ENCODE measurements at regions not wholly inside any gene's neighbourhood (a gene's known extent, or its start where the extent isn't known, plus 50 kb on each side); places are given as distances from the start of the nearest gene placed in this dataset.
"Not testable (repeated sequence)": the region's sequence is repeated elsewhere in the genome, so short reads cannot be mapped to it uniquely, and the experiment has no call there.

DNA sequence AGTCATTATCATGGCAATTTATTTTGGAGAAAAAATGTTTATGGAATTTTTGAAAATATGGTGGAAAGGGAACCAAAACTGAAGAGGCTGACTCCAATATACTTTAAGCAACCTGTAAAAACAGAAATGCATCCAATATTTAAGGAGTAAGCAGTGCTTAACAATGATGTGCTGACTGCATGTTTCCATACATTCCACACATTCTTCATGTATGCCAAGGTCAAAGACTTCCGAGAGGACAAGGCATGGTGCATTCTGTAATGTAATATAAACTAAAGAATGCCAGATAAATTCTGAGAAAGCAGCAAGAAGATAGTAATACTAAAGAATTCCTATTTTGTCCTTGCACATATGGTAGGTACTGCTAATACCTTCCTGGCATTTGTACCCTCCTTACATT lies 2015.9 kb upstream of the CDH9 start:
- no peak for DNase-seq (ENCODE audit: low read depth in 3 of 3, low spot score in 2 of 3)

DNA sequence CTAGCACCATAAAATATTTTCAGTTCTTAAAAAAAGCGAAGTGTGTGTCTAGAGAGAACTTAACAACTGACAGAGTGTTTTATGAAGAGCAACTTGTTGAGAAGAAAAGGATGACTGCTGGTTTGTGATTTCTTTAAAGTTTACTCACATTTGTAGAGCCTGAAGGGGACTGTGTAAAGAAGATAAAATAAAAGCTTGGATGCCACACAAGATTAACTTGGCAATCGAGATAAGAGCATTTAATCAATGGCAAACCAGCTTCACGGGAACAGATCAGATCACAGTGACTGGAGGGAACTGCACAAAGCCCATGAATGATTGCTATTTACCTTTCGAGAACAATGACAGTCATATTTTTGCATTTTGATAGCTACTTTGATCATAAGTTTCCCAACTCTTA lies 2013.1 kb upstream of the CDH9 start:
- no peak for DNase-seq (ENCODE audit: low read depth in 3 of 3, low spot score in 2 of 3)

DNA sequence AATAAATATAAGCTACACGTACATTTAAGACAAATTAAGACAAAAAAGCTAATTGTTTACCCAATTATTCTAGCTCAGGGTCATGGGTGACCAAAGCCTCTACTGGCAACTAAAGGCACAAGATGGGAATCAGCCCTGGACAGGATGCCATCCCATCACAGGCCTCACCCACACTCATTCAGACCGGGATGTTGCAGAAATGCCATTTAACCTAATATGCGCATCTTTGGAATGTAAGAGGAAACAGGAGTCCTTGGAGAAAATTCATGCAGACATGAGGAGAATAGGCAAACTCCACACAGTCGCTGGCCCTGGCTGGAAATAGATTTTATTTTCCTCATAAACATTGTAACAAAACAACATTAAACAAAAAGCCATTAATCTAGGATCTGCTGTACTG lies 2003.8 kb upstream of the CDH9 start:
- no peak for DNase-seq (ENCODE audit: low read depth in 3 of 3, low spot score in 2 of 3)

DNA sequence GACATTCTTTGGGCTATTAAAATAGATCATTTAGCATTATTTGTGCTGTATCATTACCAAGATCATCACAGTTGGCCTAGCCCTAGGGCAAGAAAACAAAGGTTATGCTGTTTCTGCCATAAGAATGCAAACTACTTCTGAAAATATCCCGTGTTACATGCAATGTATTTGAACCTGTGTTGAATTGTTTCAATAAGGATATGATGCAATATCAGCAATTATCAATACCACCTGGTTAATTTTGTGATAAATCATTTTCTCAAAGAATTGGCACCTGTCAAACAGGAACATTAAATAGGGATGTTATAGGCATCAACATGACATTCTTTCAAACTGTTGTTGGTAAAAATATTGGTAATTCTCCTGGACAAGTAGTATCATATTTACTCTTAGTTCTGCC lies 2002.0 kb upstream of the CDH9 start:
- no peak for DNase-seq (ENCODE audit: low read depth in 3 of 3, low spot score in 2 of 3)

DNA sequence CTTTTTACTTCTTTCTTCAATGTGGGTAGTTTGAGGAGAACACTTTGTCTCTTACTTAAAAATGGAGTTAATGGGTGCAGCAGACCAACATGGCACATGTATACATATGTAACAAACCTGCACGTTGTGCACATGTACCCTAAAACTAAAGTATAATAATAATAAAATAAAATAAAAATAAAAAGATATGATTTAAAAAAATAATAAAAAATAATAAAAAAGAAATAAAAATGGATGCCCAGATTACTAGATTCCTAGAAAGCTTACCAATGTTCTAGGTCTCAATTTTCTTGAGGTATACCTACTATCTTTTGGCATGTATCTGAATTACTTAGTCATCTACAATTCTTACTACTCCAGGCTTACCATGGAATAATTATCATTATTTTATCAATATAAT lies 2001.6 kb upstream of the CDH9 start:
- no peak for DNase-seq (ENCODE audit: low read depth in 3 of 3, low spot score in 2 of 3)

DNA sequence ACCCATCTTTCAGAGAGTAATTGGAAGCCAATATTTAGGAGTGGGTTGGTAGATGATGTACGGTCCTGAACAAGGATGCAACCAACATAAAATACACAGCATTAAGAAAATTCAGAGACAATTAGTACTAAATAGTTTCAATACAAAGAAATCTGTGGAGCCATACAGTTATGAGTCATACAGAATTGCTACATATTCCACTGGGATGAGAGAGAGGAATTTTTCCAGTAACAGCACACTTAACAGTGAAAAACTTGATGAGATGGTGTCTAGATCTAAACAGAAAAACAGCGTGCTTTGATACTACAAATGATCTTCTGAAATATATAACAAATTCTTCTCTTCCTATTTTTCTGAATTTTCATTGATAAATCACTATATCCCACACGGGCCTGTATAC lies 1999.3 kb upstream of the CDH9 start:
- DNase-seq (ENCODE audit: low read depth in 3 of 3, low spot score in 2 of 3): no peak

DNA sequence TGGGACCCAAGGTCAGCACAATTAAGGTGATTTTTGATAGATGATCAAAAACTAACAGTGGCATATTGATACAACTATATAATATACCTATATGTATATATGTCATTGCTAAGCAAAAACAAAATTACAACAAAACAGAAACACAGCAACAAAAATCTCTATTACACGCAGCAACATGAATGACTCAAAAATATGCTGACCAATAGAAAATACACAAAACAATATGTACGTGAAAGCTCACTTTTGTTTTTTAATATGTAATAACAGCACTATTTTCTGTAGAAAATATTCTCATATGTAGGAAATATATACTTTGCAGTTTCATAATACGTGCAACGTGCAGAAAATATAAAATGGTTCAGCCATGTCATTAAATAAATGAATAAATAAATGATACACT lies 1985.7 kb upstream of the CDH9 start:
- no peak for DNase-seq (ENCODE audit: low read depth in 3 of 3, low spot score in 2 of 3)

DNA sequence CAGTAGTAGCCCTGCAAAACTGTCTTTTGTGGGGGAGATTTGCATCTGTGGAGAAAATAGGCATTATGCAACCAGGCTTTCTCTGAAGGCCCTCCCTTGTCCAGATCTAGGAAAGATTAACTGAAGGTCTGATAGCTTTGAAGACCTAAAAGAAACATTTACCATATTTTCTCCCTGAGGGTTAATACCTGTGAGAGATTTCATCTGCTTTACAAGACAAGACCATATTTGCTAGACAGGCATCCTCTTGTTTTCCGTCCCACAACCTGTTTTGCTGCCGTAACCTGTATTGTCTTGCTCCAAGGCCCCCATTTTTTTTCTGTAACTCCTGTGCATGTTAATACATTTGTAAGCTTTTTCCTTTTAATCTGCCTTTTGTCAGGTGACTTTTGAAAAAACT lies 1985.2 kb upstream of the CDH9 start:
- DNase-seq (ENCODE audit: low read depth in 3 of 3, low spot score in 2 of 3): no peak

DNA sequence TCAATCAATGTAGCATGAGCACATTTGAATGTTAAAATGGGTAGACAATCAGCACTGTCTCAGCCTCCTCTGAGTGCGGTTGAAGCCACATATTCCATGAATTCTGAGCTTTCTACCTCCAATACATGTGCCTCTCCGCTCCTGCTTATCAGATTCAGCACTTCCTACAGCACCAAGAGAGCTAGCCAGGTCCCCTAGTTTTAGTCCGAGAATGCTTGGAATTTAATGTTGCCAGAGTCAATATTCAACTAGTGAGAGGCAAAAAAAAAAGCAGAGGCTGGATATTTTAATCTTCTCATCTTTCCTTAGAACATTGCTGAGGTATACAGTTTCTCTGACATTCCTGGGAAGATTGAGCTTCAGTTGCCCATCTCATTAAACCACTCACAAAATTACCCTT lies 1979.1 kb upstream of the CDH9 start:
- no peak for DNase-seq (ENCODE audit: low read depth in 3 of 3, low spot score in 2 of 3)

DNA sequence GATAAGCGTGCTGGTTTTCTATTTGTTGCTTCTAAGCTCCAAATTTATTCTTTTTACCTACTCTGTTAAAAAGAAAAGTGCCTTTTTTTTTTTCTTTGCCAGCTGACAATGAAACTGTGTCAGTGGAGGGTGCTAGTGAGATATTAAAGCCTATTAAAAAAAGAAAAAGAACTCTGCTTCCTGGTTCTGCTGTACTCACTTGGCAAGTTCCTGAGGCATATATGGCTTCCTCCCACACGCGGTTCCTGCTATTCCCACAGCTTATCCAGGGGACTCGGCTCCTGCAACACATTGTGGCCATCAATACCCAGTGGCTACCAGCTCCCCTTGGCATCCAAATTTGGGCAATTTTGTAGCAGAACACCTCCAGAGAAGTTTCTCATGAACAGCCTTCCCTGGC lies 1977.7 kb upstream of the CDH9 start:
- no peak for DNase-seq (ENCODE audit: low read depth in 3 of 3, low spot score in 2 of 3)

DNA sequence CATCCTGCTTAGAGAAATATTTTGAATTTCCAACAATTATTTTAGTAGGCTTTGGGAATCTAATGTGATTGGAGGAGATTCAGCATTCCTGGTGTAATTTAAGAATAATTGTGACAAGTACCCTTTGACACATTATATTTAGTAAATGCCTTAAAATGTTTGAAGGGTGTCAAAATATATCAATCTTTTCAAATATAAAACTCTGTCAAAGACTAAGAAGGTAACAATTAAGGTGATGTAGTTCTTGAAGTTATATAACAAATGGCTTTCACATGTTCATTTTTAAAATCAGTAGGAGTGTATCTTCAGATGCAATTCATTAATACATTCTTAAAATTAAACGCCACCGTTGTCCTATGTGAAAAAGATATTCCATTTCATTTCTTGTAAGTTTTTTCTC lies 1977.1 kb upstream of the CDH9 start:
- no peak for DNase-seq (ENCODE audit: low read depth in 3 of 3, low spot score in 2 of 3)

DNA sequence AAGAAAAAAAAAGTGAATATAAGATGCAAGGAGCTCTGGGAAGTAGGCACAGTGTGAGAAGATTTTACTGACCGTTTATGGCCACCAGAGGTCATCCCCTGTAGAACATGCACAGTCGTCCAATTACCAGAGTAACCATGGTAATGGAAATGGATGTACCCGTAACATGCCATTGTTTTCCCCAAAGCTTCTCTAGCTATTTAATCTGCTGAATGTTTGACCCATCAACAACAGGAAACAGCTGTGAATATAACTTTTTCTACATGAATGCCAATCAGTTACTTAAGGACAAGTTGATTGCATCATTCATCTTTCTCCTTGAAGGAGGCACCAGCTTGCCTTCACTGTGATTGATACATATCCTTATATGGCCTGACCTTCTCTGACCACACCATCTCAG lies 1967.0 kb upstream of the CDH9 start:
- DNase-seq (ENCODE audit: low read depth in 3 of 3, low spot score in 2 of 3): no peak

DNA sequence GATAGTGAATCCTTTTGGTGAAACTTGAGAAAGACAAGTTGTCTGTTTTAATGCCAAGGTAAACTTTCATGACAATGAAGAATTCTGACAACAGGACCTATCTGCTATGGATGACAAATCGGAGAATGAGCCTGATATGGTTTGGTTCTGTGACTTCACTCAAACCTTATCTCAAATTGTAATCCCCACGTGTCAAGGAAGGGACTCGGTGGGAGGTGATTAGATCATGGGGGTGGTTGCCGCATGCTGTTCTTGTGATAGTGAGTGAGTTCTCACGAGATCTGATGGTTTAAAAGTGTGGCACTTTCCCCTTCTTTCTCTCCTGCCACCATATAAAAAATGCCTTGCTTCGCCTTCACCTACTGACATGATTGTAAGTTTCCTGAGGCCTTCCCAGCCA lies 1964.1 kb upstream of the CDH9 start:
- no peak for DNase-seq (ENCODE audit: low read depth in 3 of 3, low spot score in 2 of 3)

DNA sequence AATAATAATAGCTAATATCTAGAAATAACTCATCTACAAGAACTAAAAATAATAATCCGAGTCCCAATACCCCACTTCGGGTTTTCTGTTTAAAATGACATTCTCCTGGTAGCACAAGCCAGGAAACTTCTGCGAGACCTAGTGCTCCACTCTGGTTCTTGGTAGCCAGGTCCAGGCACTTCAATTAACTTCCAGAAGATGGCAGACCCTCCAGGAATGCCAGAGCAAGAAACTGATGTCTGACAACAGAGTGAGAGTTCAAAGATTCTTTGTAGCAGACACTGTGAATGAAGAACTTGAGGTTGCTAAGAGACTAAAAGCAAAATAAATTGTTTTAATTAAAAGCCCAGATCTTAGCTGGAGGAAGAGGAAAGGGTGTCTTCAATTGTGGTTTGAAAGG lies 1963.3 kb upstream of the CDH9 start:
- no peak for DNase-seq (ENCODE audit: low read depth in 3 of 3, low spot score in 2 of 3)

DNA sequence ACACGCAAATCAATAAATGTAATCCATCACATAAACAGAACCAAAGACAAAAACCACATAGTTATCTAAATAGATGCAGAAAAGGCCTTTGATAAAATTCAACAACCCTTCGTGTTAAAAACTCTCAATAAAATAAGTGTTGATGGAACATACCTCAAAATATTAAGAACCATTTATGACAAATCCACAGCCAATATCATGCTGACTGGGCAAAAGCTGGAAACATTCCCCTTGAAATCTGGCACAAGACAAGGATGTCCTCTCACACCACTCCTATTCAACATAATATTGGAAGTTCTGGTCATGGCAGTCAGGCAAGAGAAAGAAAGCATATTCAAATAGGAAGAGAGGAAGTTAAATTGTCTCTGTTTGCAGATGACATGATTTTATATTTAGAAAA lies 1946.3 kb upstream of the CDH9 start:
- DNase-seq (ENCODE audit: low read depth in 3 of 3, low spot score in 2 of 3): no peak

DNA sequence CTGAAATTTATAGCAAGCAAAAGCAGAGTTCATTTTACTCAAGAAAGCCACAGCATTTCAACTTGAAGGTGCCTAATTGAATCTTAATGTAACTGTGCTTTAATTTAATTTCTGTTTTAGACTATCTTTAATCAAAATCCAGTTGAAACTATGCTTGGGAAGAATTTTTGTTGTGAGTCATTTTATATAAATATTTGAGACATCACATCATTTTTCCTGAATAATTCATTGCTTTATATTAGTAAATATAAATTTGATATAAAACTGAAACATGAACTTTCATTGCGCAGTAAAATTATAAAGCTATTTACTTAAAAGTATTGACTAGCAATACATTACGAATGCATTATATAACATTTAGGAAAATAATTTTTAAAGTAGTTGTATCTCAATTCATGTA lies 1937.1 kb upstream of the CDH9 start:
- DNase-seq (ENCODE audit: low read depth in 3 of 3, low spot score in 2 of 3): no peak

DNA sequence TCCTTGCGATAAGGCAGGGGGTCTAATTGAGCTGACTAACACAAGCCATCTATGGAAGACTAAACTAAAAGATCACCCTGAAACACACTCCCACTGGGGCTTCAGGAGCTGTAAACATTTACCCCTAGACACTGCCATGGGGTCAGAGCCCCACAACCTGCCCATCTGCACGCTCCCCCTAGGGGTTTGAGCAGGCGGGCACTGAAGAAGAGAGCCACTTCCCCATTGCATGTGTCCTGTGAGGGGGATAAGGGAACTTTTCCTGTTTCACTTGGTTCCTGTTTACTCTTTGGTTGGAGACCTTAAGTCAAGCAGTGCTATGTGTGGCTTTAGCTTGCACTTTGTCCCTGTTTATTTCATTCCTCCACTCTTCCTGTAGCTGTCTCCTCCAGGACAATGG lies 1929.5 kb upstream of the CDH9 start:
- DNase-seq (ENCODE audit: low read depth in 3 of 3, low spot score in 2 of 3): no peak

DNA sequence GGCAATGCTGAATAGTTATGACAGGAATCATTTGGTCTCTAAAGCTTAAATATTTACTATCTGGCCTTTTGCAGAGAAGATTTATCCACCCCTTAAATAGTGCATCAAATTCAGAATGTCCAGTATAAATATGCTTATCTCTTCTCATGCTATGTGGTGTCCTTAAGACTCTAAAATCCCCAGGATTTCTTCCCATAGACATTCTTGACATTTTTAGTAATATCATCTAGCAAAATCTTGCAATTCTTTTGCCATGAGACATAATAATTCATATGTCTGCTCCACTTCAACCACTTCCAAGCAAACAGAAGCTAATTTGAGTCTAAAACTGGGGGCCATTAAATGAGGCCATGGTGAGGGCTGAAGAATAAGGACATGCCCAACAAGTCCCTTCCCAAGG lies 1923.4 kb upstream of the CDH9 start:
- DNase-seq (ENCODE audit: low read depth in 3 of 3, low spot score in 2 of 3): no peak

DNA sequence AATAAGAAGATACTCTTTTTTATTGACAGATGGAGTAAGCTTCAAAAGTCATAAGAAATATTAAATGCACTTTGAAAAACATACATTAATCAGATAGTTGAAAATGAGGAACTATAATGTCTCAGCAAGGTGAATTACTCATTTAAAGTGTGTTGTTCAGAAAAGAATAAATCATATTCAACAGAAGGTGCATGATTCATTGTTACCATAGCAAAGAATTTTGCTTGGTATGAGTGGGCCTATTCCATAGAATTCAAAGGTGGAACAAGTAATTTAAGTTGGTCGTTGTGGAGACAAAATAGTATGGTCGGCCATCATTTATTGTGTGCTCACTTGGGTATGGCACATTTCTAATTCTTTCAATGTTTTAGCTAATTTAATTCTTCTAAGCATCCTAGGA lies 1920.2 kb upstream of the CDH9 start:
- no peak for DNase-seq (ENCODE audit: low read depth in 3 of 3, low spot score in 2 of 3)

DNA sequence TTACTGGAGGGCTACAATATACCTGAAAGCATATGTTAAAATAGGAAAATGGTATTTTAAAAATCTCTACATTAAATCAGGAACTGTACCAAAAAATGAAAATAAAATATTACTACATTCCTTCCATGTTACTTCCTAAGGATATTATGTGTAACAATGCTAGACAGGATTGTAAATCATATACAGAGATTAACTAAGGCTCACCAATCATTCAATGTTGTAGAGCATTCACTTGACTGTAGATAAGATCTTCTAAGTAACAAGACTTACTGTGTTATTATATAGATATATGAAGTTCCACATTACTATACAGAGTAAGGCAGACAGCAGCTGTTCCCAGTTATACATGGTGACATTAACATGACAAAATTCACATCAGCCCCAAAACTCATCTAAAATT lies 1919.1 kb upstream of the CDH9 start:
- no peak for DNase-seq (ENCODE audit: low read depth in 3 of 3, low spot score in 2 of 3)

DNA sequence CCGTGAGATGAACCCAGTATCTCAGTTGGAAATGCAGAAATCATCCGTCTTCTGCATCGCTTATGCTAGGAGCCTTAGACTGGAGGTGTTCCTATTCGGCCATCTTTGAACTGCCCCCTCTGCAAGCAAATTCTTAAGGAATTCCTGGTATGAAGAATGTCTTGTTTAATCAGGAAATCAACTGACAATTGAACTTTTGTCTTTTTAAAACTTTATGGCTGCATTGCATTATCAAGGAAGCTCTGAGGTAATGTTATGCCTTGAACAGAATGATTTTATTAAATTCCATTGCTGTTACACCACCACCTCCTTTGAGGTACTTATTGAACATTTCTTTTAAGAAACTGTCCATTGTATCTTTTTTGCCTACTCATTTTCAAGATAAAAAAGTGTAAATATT lies 1915.7 kb upstream of the CDH9 start:
- DNase-seq (ENCODE audit: low read depth in 3 of 3, low spot score in 2 of 3): no peak

DNA sequence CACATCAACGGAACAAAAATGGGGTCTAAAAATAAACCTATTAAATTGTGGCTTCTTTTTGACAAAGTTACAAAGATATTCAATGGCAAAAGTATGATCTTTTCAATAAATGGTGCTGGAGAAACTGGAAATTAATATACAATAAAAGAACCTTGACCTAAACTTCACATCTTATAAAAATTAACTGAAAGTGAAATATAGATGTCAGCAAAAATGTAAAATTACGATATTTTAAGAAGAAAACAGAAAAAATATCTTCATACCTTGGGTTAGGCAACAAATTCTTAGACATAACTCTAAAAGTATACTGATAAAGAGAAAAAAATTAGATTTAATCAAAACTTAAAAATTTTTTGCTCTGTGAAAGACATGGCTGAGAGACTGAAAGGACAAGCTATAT lies 1909.5 kb upstream of the CDH9 start:
- DNase-seq (ENCODE audit: low read depth in 3 of 3, low spot score in 2 of 3): no peak

DNA sequence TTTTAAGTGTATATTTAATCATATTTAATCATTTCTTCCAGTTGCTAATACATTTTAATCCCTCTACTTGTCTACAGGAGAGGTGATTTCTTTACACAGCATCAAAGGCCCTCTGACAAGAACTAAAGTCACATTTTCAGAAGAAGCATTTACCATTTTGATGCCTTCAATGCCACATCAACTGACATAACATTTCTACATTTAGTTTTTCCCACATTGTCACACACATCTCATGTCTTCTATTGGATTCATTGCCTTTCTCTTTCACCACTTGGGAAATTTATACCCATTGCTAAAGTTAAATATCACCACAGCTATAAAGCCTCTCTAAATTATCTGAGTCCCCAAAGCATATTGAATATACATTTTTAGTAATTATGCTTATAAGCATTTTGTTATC lies 1907.5 kb upstream of the CDH9 start:
- DNase-seq (ENCODE audit: low read depth in 3 of 3, low spot score in 2 of 3): no peak

DNA sequence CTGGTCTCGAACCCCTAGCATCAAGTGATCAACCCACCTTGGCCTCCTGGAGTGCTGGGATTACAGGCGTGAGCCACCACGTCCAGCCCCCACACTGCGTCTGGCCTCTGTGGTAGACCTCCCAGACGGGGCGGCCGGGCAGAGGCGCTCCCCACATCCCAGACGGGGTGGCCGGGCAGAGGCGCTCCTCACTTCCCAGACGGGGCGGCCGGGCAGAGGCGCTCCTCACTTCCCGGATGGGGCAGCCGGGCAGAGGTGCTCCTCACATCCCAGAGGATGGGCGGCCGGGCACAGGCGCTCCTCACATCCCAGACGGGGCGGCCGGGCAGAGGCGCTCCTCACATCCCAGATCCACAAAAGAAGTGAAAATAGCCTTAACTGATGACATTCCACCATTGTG lies 1891.0 kb upstream of the CDH9 start:
- not testable (repeated sequence) for DNase-seq (ENCODE audit: low read depth in 3 of 3, low spot score in 2 of 3)
